ENCODE measurements at regions not wholly inside any gene's neighbourhood (a gene's known extent, or its start where the extent isn't known, plus 50 kb on each side); places are given as distances from the start of the nearest gene placed in this dataset.

- TF ChIP-seq SPI1 (IDR thresholded peaks at IDR 0.05; ENCODE audit: borderline replicate concordance, insufficient read depth, low read depth, low read length) (no peak), PRDM15 (CRISPR knock-in tag; IDR thresholded peaks at IDR 0.05) (peak; percentile 94), SKIL (IDR thresholded peaks at IDR 0.05; ENCODE audit: low read depth, poor library complexity, severe bottlenecking) (no peak), SRF (IDR thresholded peaks at IDR 0.05; ENCODE audit: low read depth in 2 of 2, low read length in 2 of 2) (no peak), CEBPB (IDR thresholded peaks at IDR 0.05; ENCODE audit: borderline replicate concordance in 1 of 2, low read depth in 2 of 2, low read length in 2 of 2) (no peak), MAX (IDR thresholded peaks at IDR 0.05; ENCODE audit: low read depth, low read length) (no peak), E2F8 (IDR thresholded peaks at IDR 0.05; ENCODE audit: low read depth, partially characterized antibody) (no peak), MLLT1 (IDR thresholded peaks at IDR 0.05) (no peak), SUPT20H (IDR thresholded peaks at IDR 0.05; ENCODE audit: borderline replicate concordance, control insufficient read depth, low read depth, low read length) (no peak), NR2C2 (IDR thresholded peaks at IDR 0.05; ENCODE audit: borderline replicate concordance, control insufficient read depth, insufficient read length, low read depth) (no peak), SIN3A (IDR thresholded peaks at IDR 0.05; ENCODE audit: low read depth, low read length) (no peak), RELA (IDR thresholded peaks at IDR 0.05; ENCODE audit: borderline replicate concordance, partially characterized antibody) (peak; percentile 32), SMAD1 (IDR thresholded peaks at IDR 0.05; ENCODE audit: low read depth, partially characterized antibody) (no peak), ZNF217 (IDR thresholded peaks at IDR 0.05) (no peak), POU2F2 (IDR thresholded peaks at IDR 0.05; ENCODE audit: borderline replicate concordance, low read depth, low read length) (no peak), SIX5 (IDR thresholded peaks at IDR 0.05; ENCODE audit: low read depth, low read length, severe bottlenecking) (no peak)
Measured at GRCh38 chr2:207334624-207335371, 169.1 kb upstream of the KLF7 start (continued).

All from GM12878 (cell line).